ENCODE measurements at regions not wholly inside any gene's neighbourhood (a gene's known extent, or its start where the extent isn't known, plus 50 kb on each side); places are given as distances from the start of the nearest gene placed in this dataset.

DNA sequence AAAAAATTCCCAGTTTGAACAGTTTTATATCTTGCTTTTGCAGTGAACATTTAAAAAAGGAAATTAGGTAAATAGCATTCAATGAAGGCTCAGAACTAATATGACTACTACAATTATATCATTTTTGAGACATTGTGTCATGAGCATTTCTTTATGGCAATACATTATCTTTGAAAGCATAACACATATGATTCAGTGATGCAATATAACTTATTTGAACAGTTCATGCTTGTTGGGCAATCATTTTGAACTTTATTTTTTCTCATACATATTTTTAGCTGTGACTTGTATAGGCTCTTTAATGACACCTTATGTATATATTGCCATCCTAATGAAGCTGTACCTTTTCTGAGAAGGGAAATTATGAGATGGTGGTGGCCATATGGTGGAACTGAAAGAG, 828.6 kb upstream of the NR2F2 start:
- no peak for DNase-seq (ENCODE audit: low spot score)

DNA sequence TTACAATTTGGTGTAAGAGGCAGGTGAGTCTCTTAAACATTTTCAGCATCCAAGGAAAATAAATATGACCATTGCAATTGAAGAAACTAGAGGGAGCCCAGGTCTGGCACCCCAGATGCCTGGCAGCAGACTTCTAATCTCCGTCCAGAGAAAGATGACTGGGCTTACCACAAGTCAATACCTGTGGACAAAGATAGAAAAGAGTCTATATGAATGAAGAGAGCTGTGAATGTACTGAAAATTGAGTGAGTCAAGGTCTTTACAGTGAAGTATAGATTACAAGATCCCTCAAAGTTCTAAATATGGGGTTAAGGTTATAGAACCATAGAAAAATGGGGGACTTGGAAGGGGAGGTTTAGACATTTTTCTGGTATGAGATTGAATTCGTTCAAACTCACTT, 827.4 kb upstream of the NR2F2 start:
- DNase-seq (ENCODE audit: low spot score), result no peak

DNA sequence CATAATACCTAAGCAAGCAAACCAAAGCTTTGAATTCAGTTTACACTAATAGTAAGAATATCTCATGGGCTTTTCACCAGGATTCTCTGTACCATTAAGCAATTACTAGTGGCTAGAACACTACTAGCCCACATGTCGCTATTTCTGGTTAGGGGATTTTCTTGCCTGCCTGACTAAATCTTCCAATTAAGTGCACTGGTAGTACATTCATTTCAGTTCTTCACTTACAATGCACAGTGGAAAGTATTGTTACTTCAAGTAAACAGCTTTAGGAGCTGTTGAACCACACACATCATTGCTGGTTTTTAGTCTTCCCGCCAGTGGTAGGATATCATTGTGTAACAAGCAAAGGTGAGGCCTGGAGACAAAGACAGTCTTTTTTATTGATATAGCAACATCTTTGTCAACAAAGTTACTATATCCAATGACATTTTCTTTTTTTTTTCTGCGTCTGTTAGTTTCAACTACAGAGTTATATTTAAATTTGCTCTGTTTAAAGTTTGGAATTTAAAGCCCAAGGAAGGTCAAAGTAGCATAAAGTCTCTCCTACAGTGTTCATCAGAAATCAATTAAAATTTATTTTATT, 826.8 kb upstream of the NR2F2 start:
- DNase-seq (ENCODE audit: low spot score), result no peak

DNA sequence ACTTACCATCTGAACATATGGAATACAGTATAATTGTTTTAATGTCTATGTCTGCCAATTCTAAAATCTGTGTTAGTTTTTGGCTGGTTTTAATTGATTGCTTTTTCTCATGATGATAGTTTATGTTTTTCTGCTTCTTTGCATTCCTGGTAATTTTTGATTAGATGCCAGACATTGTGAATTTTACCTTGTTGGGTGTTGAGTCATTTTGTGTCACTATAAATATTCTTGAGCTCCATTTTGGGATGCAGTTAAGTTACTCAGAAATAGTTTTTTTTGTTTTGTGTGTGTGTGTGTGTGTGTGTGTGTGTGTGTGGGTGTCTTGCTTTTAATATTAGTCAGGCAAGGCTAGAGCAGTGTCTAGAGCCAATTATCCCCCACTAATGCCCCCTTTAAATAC, 818.8 kb upstream of the NR2F2 start:
- DNase-seq (ENCODE audit: low spot score), result no peak

DNA sequence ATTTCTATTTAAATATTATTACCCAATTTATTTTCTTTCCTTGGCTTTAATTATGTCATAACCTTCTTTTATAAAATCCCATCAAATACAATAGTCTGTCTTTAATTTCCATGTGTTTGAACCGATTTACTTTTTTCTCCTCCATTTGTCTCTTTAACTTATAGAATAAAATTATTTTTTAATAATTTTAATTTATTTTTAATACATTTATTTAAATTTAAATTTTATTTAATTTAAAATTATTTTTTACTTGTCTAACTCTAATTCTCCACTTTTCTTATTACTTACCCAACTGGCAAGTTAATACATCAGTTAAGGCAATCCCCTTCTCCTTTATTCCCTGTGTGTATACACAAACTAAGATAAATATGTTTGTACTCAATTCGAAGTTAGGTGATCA, 817.6 kb upstream of the NR2F2 start:
- no peak for DNase-seq (ENCODE audit: low spot score)

DNA sequence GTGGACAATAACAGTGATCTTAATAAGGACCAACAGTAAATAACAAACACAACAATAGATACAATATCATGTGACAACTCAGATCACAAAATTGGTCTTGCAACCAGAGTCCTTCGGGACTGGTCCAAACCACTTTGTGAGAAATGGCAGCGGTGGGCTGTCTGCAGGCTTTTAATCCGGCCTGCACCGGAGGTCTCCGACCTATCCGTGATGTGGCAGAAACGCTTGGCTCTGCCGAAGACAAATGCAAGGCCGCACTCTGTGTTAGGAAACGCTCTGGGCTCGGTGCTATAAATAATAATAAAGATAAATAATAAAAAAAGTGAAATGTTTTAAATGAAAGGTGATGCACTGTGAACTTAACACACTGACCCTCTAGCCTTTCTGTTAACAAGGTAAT, 810.6 kb upstream of the NR2F2 start:
- no peak for DNase-seq (ENCODE audit: low spot score)

DNA sequence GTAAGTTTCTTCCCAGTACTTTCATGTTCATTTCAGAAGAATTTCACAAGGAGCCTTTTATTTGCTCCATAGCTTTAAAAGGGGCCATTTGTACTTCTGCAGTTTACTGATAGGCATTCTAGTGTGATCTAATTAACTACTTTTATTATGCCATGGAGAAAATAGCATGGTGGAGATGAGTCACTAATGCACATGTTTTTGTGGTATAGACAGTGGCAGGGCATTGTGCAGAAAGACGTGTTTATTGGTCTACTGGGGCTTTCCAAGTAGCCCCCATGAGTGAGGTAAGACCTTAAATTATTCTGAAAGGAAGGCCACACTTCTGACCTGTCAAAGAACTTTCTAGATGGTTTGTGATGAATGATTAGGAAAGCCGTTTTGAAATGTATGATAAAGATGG, 810.0 kb upstream of the NR2F2 start:
- no peak for DNase-seq (ENCODE audit: low spot score)

DNA sequence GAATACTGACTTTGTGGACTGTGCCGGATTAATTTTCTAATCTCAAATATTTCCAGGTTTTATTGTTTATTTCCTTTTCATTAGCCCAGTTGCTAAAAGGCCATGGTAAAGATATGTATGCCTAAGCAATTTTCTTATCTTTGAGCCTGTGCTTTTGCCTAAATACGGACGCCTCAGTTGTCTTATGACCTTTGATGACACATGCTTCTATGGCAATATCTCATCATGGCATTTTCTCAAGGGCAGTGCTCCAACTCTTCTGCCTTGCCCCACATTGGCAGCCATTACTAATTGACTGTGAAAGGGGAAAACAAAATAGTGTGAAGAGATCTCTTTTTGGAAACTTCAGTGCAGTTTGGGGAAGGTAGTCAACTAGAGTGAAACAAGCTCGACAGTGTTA, 809.6 kb upstream of the NR2F2 start:
- DNase-seq (ENCODE audit: low spot score), result no peak

DNA sequence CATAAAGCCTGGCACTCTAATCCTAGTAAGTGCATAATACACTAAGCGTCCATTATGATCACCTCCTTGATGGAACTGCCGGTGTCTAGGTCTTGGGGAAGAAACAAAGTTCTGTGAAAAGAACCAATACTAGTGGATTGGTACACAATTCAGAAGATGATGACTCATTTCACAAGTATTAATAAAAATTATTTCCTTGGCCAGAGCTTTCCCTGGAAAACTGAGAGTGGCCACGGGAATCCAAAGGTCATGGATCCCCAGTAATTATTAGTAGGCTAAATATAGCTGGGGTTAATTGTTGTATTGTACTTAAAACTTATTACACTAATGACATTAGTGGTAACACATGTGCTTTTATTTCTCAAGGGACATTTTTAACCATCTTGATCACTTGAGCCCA, 808.0 kb upstream of the NR2F2 start:
- no peak for DNase-seq (ENCODE audit: low spot score)

DNA sequence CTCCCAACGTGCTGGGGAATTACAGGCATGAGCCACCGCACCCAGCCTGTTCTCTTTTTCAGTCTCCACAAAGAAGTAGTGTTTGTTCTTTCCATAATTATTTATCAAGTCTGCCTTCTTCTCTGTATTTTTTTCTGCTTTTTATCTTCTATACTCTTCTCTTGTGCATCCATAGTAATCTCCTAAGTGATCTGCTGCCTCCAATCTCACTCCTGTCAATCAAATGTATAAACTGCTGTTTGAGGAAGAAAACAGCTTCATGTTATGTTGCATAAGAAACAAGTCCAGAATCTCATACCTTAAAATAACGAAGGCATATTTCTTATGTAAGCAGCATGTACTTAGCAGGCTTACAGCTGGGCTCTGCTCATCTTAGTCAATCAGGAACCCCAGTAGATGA, 801.6 kb upstream of the NR2F2 start:
- DNase-seq (ENCODE audit: low spot score), result no peak

DNA sequence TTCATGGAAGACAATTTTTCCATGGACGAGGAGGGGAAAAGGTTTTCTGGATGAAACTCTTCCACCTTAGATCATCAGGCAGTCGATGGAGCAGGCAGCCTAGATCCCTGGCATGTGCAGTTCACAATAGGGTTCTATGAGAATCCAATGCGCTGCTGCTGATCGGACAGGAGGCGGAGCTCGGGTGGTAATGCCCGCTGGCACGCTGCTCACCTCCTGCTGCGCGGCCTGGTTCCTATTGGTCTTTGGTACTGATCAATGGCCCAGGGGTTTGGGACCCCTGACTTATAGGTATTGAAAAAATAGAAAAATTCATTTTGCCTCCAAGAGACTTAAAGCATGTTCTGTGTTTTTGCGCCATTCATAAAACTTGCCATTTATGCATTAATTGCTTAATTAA, 793.9 kb upstream of the NR2F2 start:
- no peak for DNase-seq (ENCODE audit: low spot score)

DNA sequence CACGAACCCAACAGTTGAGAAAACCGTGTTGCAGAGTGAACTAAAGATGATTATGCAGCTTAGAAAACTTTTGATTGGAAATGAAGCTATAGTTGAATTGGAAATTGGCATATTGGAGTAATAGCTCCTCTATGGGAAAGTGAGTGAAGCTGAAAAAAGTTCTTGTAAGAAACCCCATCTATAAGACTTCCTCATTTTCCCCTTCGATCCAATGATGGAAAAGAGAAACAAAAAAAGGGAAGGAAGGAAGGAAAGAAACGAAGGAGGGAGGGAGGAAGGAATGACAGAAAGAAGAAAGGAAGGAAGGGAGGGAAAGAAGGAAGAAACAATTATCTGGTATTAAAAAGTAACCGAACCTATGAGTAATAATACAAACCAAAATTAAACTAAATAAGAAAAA, 791.8 kb upstream of the NR2F2 start:
- DNase-seq (ENCODE audit: low spot score), result no peak

DNA sequence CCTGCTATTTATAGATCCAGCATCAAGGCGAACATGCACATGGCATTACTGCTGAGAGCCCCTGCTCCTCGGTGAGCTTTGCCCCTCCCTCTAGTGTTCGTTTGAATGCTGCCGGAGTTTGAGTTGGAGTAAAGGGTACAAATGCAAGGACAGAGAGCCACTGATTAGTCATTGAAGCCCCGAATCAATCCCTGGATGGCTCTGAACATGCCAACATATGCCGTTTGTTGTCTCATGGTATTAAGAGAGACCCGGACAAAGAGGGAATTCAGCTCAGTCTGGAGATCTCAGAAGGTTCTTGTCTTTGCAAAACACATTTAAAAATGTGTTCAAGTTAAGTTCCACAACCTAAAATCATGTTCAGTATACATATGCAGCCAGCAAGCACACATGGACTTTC, 789.2 kb upstream of the NR2F2 start:
- no peak for DNase-seq (ENCODE audit: low spot score)

DNA sequence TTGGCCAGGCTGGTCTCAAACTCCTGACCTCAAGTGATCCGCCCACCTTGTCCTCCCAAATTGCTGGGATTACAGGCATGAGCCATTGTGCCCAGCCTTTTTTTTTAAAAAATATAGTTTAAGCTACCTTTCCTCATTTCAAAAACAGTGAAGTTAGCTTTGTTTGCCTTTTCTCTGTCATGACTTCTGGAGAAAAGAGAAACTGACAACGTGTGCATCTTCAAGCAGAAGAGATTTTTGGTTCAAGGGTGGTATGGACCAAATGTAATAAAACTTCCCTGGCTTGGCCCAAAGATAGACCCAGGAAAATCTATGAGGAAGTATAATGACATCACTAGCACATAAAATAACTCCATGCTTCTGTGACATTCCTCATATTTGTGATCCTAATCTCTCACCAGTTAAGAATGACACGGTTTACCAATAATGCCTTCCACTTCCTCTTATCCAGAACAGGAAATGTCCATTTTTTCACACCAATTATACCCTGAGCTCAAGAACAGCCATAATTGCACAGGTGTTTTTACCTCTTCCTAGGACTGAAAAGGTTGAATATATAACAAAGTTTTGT, 781.2 kb upstream of the NR2F2 start:
- DNase-seq (ENCODE audit: low spot score), result no peak

DNA sequence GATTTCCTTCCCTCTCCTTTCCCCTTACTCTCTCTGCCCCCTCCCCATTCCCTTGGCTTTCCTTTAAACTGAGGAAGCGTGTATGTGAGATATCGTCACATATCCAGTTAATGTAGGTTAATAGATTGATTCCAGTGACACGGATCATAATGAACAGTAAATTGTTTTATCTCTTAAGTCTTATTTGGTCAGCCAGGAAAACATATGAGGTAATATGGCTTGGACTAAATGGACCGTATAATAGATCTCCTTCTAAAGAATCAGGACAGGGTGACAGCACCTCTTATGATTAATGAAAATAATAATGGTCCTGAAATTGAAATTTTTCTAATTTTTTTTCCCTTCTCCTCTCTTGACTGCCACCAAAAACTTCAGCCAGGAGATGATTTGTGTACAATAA, 779.8 kb upstream of the NR2F2 start:
- no peak for DNase-seq (ENCODE audit: low spot score)

DNA sequence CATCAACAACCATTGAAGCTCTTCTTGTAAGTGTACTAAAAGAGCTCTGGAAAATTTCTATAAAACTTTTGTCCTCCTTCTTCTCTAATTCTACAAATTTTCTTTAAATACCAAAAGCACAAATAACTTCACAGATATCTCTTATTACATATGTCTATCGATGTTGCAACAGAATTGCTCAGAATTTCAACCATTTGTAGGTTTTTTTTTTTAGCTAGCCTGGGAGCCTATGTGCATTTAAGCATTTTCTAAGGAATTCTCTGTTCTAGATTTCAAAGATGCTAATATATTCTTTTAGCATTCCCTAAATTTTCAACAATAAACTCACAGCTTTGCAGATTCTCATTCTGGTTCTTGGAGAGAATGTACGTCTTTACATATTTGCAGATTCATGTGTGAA, 774.3 kb upstream of the NR2F2 start:
- no peak for DNase-seq (ENCODE audit: low spot score)

DNA sequence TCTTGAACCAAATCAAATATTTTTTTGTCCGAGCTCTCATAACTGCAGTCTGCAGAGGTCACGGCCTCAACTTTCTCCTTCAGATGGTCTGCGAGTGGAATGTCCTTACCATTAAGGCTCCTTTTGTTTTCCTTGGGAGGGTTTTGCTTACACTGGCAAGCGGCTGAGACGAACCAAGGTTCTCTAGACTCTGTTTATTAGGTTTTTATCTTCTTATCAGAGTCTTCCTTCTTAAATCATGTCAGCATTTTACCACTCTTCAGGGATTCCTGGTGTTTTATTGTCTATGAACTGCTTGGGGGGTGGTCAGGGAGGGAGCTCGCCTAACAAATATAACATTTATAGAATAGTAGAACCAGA, 773.7 kb upstream of the NR2F2 start:
- DNase-seq (ENCODE audit: low spot score), result no peak

DNA sequence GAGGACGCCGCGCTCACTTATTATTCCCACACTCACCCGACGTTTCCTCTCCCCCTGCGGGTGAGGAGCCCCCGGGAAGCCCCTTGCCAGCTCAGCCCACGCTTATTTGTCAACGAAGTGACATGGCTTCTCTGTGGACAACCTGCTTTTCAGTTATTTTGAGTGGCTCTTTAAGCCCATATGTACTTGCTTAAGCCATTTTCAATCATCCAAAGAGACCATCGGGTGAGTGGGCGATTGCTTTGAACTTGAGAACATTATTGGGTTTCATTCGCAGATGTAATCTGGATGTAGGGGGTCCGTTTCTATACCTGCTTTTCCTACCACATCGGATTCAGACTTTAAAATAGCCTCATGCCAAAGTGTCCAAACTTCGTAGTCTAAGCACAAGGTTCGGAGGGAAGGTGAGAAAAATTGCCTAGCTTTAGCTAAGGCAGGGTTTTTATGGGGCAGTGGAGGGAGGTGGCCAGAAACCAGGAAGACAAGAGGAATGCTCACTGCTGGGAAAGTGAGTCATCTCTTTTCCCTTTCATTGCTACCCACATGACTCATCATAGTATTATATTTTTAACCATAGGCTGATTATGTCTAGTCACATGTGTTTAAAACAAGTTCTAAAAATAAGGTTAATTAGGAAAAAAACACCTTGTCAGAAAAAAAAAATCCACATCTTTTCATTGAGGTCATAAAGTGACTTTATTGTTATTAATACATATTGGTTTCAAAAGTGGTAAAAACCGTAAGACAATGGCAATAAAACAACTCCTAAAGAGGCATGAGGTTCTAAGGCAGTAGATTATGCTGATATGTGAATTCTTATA, 773.1 kb upstream of the NR2F2 start:
- no peak for DNase-seq (ENCODE audit: low spot score)

DNA sequence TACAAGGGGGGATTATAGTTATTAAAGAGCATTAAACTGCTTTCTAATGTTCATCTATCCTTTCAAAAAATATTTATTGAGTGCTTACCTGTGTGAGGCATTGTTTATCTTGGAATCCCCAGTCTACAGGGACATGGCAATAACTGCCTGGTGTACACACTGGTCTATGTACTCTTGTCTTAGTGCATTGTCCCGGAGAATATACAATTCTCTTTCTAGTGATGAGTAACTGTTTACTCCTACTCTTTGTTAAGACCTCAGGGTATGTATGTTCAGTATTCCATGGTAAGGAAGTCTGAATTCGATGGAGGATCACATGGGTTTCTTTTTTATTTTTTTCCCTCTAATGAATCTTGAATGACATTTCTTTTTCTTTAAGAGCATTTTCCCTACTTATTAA, 772.4 kb upstream of the NR2F2 start:
- no peak for DNase-seq (ENCODE audit: low spot score)

DNA sequence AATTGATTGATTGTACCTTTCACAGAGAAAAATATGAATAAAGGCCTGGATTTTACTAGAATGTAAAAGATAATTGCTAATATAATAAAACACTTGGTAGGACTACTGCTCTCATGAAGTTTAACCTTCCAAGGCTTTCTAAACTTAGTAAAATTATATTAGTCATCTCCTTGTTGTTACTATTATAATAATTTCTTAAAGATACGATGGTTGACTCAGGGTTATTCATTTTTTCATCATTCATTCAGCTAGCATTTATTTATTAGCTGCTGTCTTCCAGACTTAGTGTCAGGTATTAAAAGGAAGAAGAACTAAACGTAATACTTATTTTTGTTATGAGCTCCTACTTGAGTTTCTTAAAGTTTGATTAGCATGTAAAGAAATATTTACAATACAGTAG, 771.6 kb upstream of the NR2F2 start:
- no peak for DNase-seq (ENCODE audit: low spot score)

DNA sequence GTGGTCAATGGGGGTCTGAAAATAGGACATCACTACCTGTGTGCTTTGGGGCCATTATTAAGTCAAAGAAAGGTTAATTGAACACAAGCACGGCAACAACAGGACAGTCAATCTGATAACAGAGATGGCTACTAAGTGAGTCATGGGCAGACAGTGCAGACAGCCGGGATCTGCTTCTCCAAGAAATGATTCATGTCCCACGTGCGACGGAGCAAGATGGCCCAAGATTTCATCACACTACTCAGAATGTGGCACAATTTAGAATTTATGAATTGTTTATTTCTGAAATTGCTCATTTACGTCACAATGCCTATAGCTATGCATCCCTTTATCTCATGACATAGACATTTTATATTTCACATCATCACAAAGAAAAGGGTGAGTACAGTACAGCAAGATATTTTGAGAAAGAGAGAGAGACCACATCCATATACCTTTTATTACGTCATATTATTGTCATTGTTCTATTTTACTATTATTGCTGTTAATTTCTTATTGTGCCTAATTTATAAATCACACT, 770.6 kb upstream of the NR2F2 start:
- DNase-seq (ENCODE audit: low spot score), result no peak

DNA sequence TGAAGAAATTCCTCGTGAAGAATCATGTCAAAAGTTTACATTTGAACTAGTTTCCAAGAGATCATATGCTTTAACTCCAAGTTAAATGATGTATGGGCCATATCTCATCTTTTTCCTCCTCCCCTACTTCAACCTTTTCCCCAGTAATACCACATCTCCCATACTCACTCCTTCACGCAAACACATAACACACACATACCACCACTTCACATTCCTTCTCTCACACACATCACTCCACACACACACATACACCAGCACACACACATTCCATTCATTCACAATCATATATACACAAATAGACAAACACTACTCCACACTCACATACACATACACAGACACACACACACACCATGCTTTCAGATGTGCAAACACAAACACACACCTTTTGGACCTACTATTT, 769.0 kb upstream of the NR2F2 start:
- DNase-seq (ENCODE audit: low spot score), result no peak

DNA sequence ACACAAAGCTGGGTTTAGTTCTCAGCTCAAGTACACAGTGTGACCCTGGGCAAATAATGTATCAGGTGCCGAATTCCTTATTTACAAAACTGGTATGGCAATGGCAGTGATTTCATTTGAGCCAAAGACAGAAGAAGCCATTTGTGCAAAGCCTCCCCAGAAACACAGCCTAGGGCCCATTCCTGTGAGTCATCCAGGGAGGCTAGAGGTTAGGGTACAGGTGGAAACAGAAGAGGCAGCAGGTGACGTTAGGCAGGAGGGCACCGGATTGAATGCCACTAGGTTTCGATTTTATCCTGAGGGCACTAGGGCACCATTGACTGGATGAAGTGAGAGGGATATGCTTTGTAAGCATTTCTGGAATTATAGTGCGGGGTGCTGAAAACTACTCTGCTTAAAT, 766.9 kb upstream of the NR2F2 start:
- DNase-seq (ENCODE audit: low spot score), result no peak

All from globus pallidus (tissue), 1 donor.